ENCODE measurements at regions not wholly inside any gene's neighbourhood (a gene's known extent, or its start where the extent isn't known, plus 50 kb on each side); places are given as distances from the start of the nearest gene placed in this dataset.
A peak's percentile ranks its signal among the peaks of the same experiment; 100 is the strongest.

DNA sequence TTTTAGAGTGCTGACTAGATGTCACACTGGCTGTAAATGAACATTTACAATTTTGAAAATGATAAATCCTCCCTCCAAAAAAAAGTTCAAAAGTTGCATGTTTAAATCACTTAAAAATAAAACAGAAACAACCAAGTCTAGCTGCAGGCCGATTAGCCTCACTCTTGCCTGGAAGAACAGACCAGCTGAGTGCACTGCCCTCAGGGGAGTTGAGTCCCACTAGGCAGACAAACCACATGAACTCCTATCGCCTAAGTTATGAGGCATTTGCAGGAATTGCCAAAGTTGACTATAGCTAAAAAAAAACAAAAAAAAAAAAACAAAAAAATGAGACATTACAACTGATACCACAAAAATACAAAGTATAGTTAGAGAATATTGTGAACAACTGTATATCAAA, 510.0 kb downstream of the ANKRD7 start:
- peak overlapping the region; percentile 33; the same call in 1 of the 2 replicates for H3K4me3 ChIP-seq
- peak overlapping the region; percentile 71 for H3K27ac ChIP-seq
- H3K9me3 ChIP-seq (ENCODE audit: low read depth, low read length): peaks cover 5% of the 10 kb centered on the region; the same call in 1 of the 2 replicates
- no peak overlapping the region for H3K9ac ChIP-seq (ENCODE audit: insufficient read length)
- DNase-seq (ENCODE audit: low read depth, low spot score): peak; percentile 45
- H3K36me3 ChIP-seq (ENCODE audit: insufficient read depth, low read length): no peaks in the 10 kb centered on the region
- no peak for TF ChIP-seq FOXP2 (optimal IDR thresholded peaks at IDR 0.05; ENCODE audit: control extremely low read depth, extremely low read length, insufficient read depth)
- no peak for TF ChIP-seq POLR2AphosphoS5 (IDR thresholded peaks at IDR 0.05; ENCODE audit: borderline replicate concordance, low read depth, low read length)
- no peak for TF ChIP-seq EZH2 (IDR thresholded peaks at IDR 0.05)

DNA sequence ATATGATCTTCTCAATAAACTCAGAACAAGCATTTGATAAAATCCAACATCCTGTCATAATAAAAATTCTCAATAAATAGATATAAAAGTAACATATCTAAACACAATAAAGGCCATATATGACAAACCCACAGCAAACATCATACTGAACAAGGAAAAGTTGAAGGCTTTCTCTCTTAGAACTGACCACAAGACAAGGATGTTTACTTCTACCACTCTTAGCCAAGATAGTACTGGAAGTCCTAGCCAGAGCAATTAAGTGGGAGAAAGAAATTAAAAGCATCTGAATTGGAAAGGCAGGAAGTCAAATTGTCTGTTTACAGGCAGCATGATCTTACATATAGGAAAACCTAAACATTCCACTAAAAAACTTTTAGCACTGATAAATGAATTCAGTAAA, 510.9 kb downstream of the ANKRD7 start:
- no peak for DNase-seq (ENCODE audit: low read depth, low spot score)
- Histone ChIP-seq H3K9me3 (ENCODE audit: low read depth, low read length) (peaks cover 5% of the 10 kb centered on the region; the same call in 1 of the 2 replicates), H3K27ac (no peak overlapping the region), H3K9ac (ENCODE audit: insufficient read length) (no peak overlapping the region), H3K36me3 (ENCODE audit: insufficient read depth, low read length) (no peaks in the 10 kb centered on the region), H3K4me3 (no peak overlapping the region)
- TF ChIP-seq POLR2AphosphoS5 (IDR thresholded peaks at IDR 0.05; ENCODE audit: borderline replicate concordance, low read depth, low read length): no peak
- no peak for TF ChIP-seq EZH2 (IDR thresholded peaks at IDR 0.05)
- no peak for TF ChIP-seq FOXP2 (optimal IDR thresholded peaks at IDR 0.05; ENCODE audit: control extremely low read depth, extremely low read length, insufficient read depth)

DNA sequence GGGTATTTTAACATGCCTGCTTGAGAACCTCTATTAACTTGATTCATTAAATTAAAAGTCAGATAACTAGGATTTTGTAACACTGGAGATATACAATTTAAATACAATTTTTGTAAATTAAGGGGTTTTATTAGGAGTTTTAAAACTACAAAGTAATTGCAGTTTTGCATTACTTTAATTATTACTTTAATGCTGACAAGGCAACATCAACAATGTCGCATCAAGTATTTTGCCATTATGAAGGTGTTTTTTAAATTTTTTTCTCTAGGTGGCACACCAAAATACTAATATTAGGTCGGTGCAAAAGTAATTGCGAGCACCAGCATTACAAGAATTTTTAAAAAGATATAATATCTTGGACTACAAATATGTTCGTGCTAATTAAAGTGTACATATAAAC, 513.4 kb downstream of the ANKRD7 start:
- DNase-seq (ENCODE audit: low read depth, low spot score): no peak
- TF ChIP-seq EZH2 (IDR thresholded peaks at IDR 0.05) (no peak), POLR2AphosphoS5 (IDR thresholded peaks at IDR 0.05; ENCODE audit: borderline replicate concordance, low read depth, low read length) (no peak), FOXP2 (optimal IDR thresholded peaks at IDR 0.05; ENCODE audit: control extremely low read depth, extremely low read length, insufficient read depth) (no peak)
- Histone ChIP-seq H3K9ac (ENCODE audit: insufficient read length) (no peak overlapping the region), H3K4me3 (no peak overlapping the region), H3K36me3 (ENCODE audit: insufficient read depth, low read length) (no peaks in the 10 kb centered on the region), H3K27ac (no peak overlapping the region), H3K9me3 (ENCODE audit: low read depth, low read length) (peaks cover 5% of the 10 kb centered on the region; the same call in 1 of the 2 replicates)

DNA sequence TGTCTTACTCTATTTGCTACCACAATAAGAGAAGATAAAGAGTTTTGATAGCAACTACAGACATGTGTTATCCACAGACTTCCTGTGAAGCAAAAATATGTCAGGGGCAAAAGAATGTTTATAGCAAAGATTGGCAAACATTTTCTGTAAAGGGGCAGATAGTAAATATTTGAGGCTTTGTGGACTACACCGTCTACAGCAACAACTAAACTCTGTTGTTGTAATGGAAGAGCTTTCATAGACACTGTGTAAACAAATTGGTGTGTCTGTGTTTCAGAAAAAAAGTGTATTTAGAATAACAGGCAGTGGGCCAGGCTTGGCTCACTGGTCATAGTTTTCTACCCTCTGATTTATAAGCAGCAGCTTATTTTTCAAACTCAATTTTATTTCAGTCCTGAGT, 521.4 kb downstream of the ANKRD7 start:
- TF ChIP-seq POLR2AphosphoS5 (IDR thresholded peaks at IDR 0.05; ENCODE audit: borderline replicate concordance, low read depth, low read length) (no peak), EZH2 (IDR thresholded peaks at IDR 0.05) (no peak), FOXP2 (optimal IDR thresholded peaks at IDR 0.05; ENCODE audit: control extremely low read depth, extremely low read length, insufficient read depth) (no peak)
- Histone ChIP-seq H3K36me3 (ENCODE audit: insufficient read depth, low read length) (no peaks in the 10 kb centered on the region), H3K27ac (no peak overlapping the region), H3K4me3 (no peak overlapping the region), H3K9ac (ENCODE audit: insufficient read length) (no peak overlapping the region), H3K9me3 (ENCODE audit: low read depth, low read length) (no peaks in the 10 kb centered on the region)
- DNase-seq (ENCODE audit: low read depth, low spot score): no peak

DNA sequence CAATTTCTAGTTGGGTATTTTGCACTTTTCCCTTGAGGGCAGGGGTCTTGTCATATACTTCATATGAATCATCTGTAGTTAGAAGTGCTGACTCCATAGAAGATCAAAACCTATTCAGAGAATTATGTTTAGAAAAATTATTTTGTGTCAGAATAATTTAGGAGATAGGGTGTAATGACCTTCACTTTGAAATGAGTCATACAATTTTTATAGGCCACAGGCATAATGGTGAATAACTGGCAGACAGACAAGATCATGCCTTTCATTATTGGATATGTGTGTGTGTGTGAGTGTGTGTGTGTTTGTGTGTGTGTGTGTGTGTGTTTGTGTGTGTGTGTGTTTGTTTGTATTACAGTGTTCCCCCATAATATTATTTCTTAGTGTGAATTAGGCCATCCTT, 523.0 kb downstream of the ANKRD7 start:
- no peaks in the 10 kb centered on the region for H3K9me3 ChIP-seq (ENCODE audit: low read depth, low read length)
- H3K27ac ChIP-seq: no peak overlapping the region
- no peak for TF ChIP-seq FOXP2 (optimal IDR thresholded peaks at IDR 0.05; ENCODE audit: control extremely low read depth, extremely low read length, insufficient read depth)
- no peak for TF ChIP-seq EZH2 (IDR thresholded peaks at IDR 0.05)
- no peak for TF ChIP-seq POLR2AphosphoS5 (IDR thresholded peaks at IDR 0.05; ENCODE audit: borderline replicate concordance, low read depth, low read length)
- DNase-seq (ENCODE audit: low read depth, low spot score): no peak
- no peaks in the 10 kb centered on the region for H3K36me3 ChIP-seq (ENCODE audit: insufficient read depth, low read length)
- no peak overlapping the region for H3K4me3 ChIP-seq
- no peak overlapping the region for H3K9ac ChIP-seq (ENCODE audit: insufficient read length)

DNA sequence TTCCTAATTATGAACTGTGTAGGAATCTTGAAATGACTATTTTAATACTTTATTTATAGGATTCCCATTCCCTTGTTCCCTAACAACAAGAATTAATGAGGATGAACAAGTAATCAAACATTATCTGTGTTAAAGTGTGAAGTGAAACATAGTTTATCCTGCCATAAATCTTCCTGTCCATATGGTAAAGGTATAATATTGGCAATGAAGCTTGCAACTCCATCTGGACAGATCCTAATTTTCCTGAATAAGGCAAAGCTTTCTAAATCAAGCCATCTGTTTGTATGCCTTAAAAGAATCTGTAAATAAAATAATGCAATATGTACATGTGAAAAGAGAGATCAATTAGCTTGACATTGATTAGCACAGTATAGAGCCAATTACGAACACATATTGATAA, 529.0 kb downstream of the ANKRD7 start:
- no peak for DNase-seq (ENCODE audit: low read depth, low spot score)
- Histone ChIP-seq H3K4me3 (no peak overlapping the region), H3K27ac (no peak overlapping the region), H3K36me3 (ENCODE audit: insufficient read depth, low read length) (no peaks in the 10 kb centered on the region), H3K9ac (ENCODE audit: insufficient read length) (no peak overlapping the region), H3K9me3 (ENCODE audit: low read depth, low read length) (no peaks in the 10 kb centered on the region)
- TF ChIP-seq FOXP2 (optimal IDR thresholded peaks at IDR 0.05; ENCODE audit: control extremely low read depth, extremely low read length, insufficient read depth) (no peak), EZH2 (IDR thresholded peaks at IDR 0.05) (no peak), POLR2AphosphoS5 (IDR thresholded peaks at IDR 0.05; ENCODE audit: borderline replicate concordance, low read depth, low read length) (no peak)

DNA sequence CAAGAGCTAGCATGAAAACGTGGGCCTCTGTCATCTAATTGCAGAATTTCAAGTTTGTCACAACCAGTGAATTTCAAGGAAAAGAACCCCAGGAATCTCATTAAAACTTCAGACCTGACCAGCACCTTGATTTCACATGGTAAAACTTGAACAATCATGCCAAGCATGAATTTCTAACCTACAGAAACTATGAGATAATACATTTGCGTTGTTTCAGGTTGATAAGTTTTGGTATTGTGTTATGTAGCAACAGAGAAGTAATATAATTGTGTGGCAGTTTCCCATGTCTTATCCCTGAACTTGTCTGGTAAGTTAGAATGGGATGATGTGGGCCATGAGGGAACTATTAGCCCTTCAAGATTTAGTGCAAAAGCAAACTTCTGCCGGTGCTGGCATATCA, 530.1 kb downstream of the ANKRD7 start:
- no peak for DNase-seq (ENCODE audit: low read depth, low spot score)
- H3K27ac ChIP-seq: no peak overlapping the region
- H3K9ac ChIP-seq (ENCODE audit: insufficient read length): no peak overlapping the region
- TF ChIP-seq POLR2AphosphoS5 (IDR thresholded peaks at IDR 0.05; ENCODE audit: borderline replicate concordance, low read depth, low read length): no peak
- no peak for TF ChIP-seq EZH2 (IDR thresholded peaks at IDR 0.05)
- no peak for TF ChIP-seq FOXP2 (optimal IDR thresholded peaks at IDR 0.05; ENCODE audit: control extremely low read depth, extremely low read length, insufficient read depth)
- H3K4me3 ChIP-seq: no peak overlapping the region
- no peaks in the 10 kb centered on the region for H3K36me3 ChIP-seq (ENCODE audit: insufficient read depth, low read length)
- no peaks in the 10 kb centered on the region for H3K9me3 ChIP-seq (ENCODE audit: low read depth, low read length)

DNA sequence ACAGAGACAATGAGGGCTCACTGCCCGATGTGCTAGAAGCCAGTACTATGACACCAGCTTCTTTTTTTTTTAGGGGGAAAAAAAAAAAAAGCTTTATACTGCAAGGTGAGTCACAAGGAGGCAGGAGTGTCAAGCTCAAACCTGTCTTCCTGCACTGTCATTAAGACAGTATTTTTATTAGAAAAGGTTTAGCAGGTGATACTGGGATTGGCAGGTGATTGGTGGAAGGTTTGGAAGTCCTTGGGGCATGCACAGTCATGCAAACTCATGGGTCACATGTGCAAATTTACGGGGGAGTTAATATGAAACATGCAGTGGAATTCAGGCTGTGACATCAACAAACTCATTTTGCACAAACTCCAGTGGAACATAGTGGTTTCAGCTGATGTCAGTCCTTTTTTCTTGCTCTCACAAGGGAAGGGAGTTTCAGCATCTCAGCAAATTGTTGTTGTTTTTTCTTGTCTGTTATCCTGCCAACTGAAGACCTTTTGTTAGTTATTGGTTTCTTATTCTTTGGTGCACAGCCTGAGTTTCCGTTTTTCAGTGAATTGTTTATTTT, 530.6 kb downstream of the ANKRD7 start:
- H3K9me3 ChIP-seq (ENCODE audit: low read depth, low read length): no peaks in the 10 kb centered on the region
- no peak for DNase-seq (ENCODE audit: low read depth, low spot score)

DNA sequence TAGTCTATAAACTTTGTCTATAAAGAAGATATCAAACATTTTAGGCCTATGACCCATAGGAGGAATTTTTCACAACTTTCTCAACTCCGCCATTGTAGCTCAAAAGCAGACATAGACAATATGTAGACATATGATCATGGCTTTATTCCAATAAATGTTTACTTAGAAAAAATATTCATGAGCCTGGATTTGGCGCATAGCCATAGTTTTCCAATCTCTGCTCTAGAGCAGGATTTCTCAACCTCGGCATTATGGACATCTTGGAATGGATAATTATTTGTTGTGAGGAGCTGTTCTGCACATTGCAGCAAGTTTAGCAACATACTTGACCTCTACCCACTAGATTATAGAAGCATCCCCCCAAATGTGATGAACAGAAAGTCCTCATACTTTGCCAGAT, 532.6 kb downstream of the ANKRD7 start:
- DNase-seq (ENCODE audit: low read depth, low spot score): no peak
- Histone ChIP-seq H3K27ac (no peak overlapping the region), H3K9ac (ENCODE audit: insufficient read length) (no peak overlapping the region), H3K9me3 (ENCODE audit: low read depth, low read length) (no peaks in the 10 kb centered on the region), H3K4me3 (no peak overlapping the region), H3K36me3 (ENCODE audit: insufficient read depth, low read length) (no peaks in the 10 kb centered on the region)
- TF ChIP-seq FOXP2 (optimal IDR thresholded peaks at IDR 0.05; ENCODE audit: control extremely low read depth, extremely low read length, insufficient read depth) (no peak), POLR2AphosphoS5 (IDR thresholded peaks at IDR 0.05; ENCODE audit: borderline replicate concordance, low read depth, low read length) (no peak), EZH2 (IDR thresholded peaks at IDR 0.05) (no peak)

More for the DNA sequence above, 530.6 kb downstream of the ANKRD7 start:
- Histone ChIP-seq H3K36me3 (ENCODE audit: insufficient read depth, low read length) (no peaks in the 10 kb centered on the region), H3K4me3 (no peak overlapping the region), H3K9ac (ENCODE audit: insufficient read length) (no peak overlapping the region), H3K27ac (no peak overlapping the region)
- TF ChIP-seq FOXP2 (optimal IDR thresholded peaks at IDR 0.05; ENCODE audit: control extremely low read depth, extremely low read length, insufficient read depth): no peak
- TF ChIP-seq EZH2 (IDR thresholded peaks at IDR 0.05): no peak
- no peak for TF ChIP-seq POLR2AphosphoS5 (IDR thresholded peaks at IDR 0.05; ENCODE audit: borderline replicate concordance, low read depth, low read length)
